Iris pigment epithelial cell (primary cell): ENCODE measurements at regions not wholly inside any gene's neighbourhood (a gene's known extent, or its start where the extent isn't known, plus 50 kb on each side); places are given as distances from the start of the nearest gene placed in this dataset.

Experiments used
- DNase-seq: peaks from one replicate; pipeline ENCODE4 v3.0.0-alpha.2; 2011; ENCODE audit warnings: low read depth

DNA sequence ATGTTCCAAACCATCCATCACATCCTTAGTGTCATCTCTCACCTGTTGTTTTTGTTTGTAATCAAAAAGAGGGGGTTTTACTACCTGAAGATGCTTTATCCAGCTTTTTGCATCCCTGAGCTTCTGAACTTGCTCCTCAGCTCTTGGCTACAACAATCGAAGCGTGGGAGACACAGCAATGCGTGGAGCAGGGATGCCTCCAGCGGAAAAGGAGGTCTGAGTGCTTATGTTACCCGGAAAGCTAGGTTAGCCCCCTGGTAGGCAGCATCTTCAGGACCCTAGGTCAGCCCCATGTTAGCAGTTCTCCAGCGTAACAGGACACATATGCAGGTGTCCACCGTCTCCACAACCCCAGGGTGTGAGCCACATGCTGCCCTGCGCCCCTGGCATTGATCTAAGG lies 141.5 kb downstream of the RRAGC start:
- no peak for DNase-seq

DNA sequence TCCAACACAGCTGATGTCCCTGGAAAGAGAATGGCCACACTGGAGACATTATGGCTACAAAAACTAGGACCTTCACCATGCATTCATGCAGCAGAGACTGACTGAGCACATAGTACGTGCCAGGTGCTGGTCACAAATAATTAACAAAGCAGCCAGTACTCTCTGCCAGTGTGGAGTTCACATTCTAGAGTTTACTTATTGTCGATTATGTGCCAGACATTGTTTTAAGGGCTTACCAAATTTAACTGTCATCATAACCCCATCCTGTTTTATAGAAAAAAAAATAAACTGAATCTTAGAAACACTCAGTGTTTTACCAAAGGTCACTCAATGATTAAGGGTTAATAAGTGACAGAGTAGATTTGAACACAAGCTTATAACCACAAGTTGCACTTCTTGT lies 143.3 kb downstream of the RRAGC start:
- no peak for DNase-seq

GRCh38 chr1:38715415-38715814 lies 144.2 kb downstream of the RRAGC start:
- no peak for DNase-seq

- no peak for DNase-seq
These were observed 147.5 kb downstream of the RRAGC start for GRCh38 chr1:38712046-38712445.

DNA sequence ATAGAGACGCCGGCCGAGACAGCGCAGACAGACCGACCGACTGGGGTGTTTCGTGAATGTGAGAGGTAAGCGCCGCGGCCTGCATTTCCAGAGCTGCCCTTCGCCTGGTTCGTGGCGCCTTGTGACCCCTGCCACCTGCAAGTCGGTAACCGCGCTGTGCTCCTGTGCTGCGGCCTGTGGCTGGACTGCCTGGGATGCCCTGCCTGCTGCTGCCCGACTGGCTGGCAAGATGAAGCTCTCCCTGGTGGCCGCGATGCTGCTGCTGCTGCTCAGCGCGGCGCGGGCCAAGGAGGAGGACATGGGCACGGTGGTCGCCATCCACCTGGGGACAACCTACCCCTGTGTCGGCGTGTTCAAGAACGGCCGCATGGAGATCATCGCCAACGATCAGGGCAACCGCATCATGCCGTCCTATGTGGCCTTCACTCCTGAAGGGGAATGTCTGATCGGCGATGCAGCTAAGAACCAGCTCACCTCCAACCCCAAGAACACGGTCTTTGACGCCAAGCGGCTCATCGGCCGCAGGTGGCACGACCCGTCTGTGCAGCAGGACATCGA lies 150.8 kb downstream of the RRAGC start:
- no peak for DNase-seq

- DNase-seq, result no peak
These were observed 158.5 kb downstream of the RRAGC start for GRCh38 chr1:38701088-38701487.

DNA sequence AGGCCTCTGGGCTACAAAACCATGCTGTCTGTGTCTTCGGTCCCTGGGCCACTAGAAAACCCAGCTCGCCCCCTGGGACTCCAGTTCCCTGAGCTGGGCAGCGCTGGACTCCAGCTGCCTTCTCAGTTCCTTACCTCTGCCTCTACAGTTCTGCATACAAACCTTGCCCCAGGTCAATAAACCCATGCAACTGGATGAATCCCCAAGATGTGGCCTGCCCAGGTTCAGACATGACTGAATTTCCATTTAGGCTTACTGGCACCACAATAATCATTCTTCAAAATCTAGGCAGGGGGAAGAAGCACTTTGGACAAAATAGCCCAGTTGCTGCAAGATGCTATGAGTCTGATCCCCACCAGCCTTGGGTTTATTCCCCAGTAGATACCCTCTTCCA lies 159.5 kb downstream of the RRAGC start:
- no peak for DNase-seq

- no peak for DNase-seq
These were observed 160.1 kb downstream of the RRAGC start for GRCh38 chr1:38699330-38700076.

DNA sequence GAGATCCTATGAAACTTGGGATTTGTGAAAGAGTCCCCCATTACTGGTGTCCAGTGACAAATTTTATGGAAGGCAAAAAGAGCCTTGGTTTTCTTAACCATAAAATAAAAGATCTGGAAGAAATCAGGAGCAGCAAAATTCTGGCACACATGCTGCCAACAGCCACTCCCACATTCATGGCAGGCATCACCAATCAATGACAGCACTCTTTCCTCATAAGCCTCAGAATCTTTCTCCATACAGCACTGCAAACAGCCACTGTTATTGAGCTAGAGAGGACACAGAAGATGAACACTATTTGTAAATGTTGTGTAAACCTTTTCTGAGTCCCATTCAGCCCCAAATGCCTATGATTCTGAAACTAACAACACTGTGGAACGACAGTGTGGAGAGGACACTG lies 162.2 kb downstream of the RRAGC start:
- DNase-seq, result no peak

DNA sequence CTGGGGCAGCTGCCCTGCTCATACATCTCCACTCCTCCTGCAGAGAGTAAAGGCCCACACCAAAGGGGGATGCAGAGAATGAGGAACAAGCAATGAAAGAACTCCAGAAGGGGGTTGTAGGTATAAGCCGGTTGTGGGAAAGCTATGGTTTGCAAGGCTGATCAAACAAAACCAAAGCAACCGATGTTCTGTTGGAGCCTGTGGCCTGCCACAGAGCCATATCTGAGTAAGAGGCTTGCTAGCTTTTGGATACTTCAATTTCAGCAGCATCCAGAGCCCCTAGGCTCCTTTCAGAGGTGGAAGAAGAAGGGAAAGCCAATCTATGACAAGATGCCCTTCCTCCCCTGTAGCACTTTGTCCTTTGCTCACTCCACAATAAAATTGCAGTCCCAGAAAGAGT lies 163.2 kb downstream of the RRAGC start:
- no peak for DNase-seq

- no peak for DNase-seq
These were observed 165.8 kb downstream of the RRAGC start for GRCh38 chr1:38693759-38694158.

GRCh38 chr1:38693031-38693430 lies 166.5 kb downstream of the RRAGC start:
- no peak for DNase-seq

DNA sequence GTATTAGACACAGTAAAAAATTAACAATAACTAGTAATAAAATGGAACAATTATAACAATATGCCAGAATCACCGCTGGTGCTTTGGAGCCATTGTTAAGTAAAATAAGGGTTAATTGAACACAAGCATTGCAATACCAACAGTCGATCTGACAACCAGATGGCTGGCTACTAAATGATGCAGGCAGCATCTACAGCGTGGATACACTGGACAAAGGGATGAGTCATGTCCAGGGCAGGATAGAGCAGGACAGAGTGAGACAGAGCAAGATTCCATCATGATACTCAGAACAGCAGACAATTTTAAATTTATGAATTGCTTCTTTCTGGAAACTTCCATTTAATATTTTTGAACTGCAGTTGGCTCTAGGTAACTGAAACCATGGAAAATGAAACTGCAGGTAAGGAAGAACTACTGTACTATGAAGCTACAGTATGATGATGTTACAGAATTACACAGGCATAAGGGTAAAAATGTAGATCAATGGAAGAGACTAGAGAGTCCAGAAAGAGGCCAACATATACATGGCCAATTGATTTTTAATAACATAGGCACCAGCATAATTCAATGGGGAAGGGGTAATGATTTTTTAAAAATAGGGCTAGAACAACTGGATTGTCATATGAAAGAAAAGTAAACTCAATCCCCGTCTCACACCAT lies 168.7 kb downstream of the RRAGC start:
- DNase-seq, result peak; percentile 8

GRCh38 chr1:38686927-38687255 lies 172.7 kb downstream of the RRAGC start:
- no peak for DNase-seq

DNA sequence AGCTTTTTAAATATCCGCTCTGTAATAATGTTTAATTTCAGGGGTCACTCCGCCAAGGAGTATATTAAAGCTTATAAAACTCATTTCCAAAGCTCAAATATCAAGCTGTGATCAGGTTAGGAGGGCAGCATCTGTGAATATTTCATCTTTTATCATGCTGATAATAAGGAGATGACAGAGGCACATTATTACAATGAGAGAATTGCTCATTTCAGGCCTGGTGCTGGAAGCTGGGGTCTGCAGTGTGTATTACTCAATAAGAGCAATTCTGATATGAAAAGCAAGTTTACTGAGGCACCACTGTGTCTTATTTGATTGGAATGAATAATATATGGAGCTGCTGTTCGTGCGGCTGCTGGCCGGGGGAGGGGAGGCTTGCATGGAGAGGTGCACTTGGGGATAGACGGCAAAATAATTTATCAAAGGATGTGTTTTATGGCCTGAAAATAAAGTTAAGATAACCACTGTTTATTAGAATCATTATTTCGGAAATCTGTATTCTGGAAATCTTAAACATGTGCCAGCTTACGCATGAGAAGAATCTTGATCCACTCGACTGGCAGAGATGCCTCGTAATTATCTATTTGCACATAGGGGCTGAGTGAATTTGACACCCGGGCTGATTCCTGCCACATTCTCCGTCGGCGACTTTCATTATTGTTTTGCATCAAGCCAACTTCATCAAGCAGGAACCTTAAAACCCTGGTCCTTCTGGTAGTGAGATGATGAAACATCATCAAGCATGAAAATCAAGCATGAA lies 173.2 kb downstream of the RRAGC start:
- DNase-seq, result no peak

DNA sequence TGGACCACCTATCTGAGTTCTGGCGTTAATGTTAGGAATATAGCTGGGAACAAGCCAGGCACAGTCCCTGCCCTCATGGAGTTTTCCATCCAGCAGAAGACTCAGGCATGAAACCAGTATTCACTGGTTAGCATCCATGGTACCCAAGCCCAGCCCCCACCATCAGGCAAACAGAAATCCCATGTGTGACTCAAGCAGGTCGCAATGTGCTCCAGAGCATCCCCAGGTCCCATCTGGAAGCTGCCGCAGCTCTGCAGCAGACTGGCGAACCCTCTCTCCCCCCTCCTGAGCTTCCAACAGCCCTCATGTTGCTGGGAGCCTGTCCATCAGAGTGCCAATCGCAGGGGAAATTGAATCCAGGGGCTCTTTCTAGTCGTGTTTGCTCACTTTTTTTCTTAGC lies 174.2 kb downstream of the RRAGC start:
- no peak for DNase-seq

GRCh38 chr1:38680801-38681510 lies 178.6 kb downstream of the RRAGC start:
- DNase-seq, result peak; percentile 21

DNA sequence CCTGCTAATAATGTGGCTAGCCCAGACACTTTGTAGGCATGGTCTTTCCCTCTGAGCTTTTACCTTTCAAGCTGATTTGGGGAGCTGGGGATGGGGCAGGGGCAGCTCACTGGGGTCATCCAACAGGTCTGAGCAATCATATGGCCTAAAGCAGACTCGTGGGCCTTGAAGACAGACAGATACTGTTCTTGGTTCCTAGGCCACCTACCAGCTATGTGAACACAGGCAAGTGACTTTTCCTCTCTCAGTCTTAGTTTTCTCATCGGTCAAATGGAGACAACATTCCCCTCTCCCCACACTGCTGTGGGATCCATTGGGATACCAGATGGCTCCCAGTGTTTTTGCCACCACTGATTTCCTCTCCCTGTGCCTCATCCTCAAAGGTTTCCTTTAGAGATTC lies 181.8 kb downstream of the RRAGC start:
- no peak for DNase-seq

GRCh38 chr1:38677311-38677710 lies 182.3 kb downstream of the RRAGC start:
- no peak for DNase-seq

GRCh38 chr1:38672692-38673091 lies 186.9 kb downstream of the RRAGC start:
- DNase-seq, result peak; percentile 4

GRCh38 chr1:38671221-38671620 lies 188.4 kb downstream of the RRAGC start:
- no peak for DNase-seq

DNA sequence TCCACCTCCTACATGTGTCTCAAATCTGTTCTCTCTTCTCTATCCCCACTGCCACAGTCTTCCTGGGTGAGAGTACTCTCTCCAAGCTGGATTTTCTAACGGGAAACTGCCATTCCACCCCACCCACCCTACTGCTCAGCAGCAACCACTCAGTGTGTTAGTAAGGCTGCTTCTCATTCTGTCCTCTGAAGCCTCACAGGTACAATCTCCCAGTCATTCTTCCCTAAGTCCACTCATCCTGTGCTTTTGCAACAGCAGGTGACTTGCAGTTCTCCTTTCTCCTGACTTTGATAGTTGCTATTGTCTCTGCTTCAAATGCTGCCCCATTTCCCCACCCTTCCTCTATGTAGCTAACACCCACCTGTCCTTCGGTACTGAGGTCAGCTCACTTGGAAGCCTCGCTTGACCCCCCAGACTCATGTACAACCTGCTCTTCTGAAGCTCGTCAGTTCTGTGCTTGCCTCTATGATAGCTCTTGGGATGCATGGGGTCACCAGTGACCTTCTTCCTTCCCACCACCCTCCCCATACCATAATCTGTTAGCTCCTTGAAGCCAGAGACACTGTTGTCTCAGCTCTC lies 188.9 kb downstream of the RRAGC start:
- no peak for DNase-seq
